ENCODE measurements at regions not wholly inside any gene's neighbourhood (a gene's known extent, or its start where the extent isn't known, plus 50 kb on each side); places are given as distances from the start of the nearest gene placed in this dataset.

GRCh38 chr6:40714576-40715564, 127.7 kb upstream of the LRFN2 start:
- no peak for DNase-seq

- DNase-seq = no peak
These were observed 127.0 kb upstream of the LRFN2 start for GRCh38 chr6:40714143-40714542.

DNA sequence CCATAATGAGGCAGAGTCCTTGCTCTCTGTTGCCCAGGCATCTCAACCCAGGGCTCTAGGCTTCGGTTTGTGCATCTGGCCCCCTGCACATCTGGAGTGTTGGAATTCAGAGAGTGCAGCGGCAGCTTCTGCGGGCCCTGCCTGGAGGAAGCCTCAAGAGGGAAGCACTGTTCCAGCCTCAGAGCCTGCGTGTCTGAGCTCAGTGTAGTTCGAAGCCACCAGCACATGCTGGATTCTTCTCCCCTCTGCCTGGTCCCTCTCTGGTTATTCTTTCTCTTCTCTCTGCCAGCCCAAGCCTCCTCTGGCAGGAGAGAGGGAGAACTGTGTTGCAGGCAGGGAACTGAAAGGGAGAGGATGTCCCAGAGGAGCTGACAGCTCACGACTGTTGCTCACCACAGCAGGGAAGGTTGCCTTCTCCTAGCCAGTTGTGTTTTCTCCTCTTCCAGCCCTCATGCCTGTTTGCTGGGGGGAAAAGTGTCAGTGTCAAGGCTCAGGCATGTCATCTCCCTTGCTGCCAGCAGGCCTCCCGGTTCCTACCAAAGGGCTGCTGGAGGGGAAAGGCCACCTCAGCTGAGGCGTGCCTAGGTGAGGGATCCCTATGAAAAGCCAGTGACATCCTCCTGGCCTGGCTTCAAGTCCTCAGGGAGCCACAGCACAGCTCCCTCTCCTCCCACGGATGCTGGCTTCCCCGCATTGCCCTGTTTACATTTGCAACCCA, 126.0 kb upstream of the LRFN2 start:
- DNase-seq = no peak

DNA sequence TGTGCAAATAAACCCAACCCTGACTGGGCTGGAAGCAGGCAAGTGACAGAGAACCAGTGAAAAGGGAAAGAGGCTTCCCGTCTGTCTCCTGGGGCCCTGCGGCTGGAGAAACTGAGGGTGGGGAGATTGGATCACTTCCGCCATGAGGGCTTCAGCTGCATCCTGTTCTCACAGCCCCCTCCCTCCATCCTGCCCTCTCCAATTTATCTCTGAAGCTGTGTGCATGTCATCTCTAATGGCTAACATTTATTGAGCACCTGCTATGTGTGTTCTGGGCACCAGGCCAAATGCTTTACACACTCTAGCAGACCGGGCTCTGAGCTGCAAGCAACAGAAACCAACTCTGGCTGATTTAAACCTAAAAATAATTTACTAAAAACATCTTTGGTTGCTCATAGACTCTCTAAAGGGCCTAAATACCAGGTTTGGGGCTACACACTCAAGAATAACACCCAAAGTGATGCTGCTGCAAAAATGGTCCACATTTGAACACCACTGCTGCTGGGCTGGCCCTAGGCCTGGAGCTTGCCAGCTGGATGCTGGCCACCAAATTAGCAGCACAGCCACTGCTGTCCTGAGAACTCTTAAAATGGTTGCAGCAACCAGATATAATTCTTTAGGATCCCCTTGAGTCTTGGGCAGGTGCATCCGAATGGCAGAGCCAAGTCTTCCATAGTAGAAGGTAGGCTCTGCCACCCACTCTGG, 123.6 kb upstream of the LRFN2 start:
- DNase-seq = peak; percentile 76

GRCh38 chr6:40708049-40708448, 120.9 kb upstream of the LRFN2 start:
- no peak for DNase-seq

DNA sequence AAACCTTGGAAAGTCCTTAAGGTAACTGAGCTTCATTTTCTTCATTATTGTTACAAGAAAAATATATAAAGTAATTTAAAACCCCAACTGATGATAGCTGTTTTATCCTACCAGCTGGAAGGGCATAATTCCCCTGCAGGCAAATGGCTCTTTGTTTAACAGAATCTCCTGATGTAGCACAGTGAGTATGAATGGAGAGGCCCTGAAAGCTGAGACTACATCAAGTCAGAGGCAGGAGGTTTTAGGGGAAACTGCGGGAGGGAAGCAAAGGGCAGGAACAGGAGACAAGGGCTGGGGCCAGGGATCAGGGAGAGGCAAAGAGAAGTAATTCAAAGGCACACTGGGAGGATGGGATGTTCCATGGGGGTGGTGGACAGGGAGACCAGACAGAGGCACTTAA, 119.0 kb upstream of the LRFN2 start:
- DNase-seq = no peak

GRCh38 chr6:40705354-40705753, 118.2 kb upstream of the LRFN2 start:
- DNase-seq = no peak

DNA sequence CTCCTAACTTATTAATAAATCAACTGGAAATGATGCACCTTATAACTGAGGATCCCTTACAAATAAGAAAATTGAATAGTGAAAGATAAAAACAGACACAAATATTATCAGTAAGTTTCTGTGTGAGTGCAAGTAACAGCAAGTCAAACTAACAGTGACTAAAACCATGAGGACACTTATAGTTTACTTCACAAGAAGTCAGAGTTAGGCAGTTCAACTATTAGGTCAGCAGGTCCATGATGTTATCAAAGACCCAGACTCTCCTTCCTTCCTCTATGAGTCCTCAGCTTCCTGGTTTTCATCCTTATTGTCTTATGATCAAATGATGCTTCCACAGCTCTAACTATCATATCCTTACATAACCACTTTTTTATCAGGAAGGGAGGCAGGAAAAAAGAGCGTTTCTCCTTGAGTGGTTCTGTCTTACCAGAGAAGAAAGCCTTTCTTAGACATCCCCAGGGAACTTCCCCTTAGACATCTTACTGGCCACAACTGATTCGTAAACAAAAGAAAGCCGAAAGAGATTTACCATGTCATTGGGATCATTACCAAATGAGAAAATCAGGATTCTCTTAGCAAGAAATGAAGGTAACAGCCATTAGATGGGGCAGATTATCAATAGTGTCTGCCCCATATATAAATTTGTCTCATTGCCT, 114.3 kb upstream of the LRFN2 start:
- DNase-seq = no peak

DNA sequence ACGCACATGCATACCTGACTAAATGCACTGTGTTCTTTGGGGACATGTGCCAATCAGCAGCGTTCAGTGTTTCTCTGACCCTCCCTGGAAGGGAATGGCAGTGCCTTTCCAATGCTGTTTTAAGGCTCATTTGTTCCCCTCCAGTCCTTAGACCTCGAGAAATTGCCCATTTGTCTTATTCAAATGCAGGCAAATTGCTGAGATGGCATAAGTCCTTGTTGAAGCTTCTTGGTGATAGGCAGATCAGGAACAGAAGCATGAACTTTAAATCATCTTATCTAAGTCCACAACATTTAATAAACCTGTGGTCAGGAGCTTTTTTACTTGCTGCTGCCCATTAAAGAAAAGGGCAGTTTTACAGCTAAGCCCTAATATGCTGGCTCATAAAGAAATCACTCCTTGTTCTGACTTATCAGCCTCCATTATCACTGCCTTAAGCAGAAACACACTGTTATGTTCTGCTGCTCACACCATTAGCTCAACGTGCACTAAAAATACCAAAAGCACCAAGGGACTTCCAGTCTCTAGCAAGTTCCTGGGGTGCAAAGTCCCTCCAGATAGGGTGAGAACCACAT, 112.9 kb upstream of the LRFN2 start:
- no peak for DNase-seq

- no peak for DNase-seq
These were observed 108.7 kb upstream of the LRFN2 start for GRCh38 chr6:40695750-40696415.

- no peak for DNase-seq
These were observed 108.0 kb upstream of the LRFN2 start for GRCh38 chr6:40695114-40695513.

DNA sequence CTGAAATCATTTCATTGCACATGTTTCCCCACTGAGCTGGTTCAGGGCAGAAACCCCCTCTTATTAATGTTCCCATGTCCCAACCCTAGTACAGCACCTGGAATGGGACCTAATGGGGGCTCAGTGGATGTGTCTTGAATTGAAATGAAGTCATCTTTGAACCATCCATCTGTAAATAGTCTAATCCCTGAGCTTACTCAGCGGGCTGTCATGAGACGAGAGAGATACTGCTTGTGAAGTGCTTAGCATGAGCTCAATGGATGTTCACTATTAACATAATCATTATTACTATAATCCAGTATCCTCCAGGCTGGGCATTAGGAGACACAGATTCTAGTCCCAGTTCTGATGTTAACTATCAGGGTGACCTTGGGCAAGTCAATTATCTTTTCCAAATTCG, 106.6 kb upstream of the LRFN2 start:
- DNase-seq = no peak

DNA sequence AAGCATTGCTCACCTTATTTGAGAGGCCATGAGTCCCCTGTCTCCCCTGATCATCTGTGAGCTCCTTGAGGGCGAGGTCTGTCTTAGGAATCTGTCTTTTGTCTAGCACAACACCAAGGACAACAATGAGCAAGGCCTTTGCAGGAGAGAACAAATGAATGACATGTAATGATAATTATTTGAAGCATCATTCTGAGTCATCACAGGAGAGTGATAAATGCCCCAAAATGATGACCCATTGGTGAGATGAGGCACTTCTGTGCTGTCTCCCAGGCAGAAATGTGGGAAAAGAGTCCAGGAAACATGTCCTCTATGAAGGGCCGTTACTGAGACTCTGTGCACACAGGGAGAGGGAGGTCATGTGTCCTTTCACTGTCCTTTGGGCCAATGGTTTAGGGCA, 105.2 kb upstream of the LRFN2 start:
- DNase-seq = no peak

DNA sequence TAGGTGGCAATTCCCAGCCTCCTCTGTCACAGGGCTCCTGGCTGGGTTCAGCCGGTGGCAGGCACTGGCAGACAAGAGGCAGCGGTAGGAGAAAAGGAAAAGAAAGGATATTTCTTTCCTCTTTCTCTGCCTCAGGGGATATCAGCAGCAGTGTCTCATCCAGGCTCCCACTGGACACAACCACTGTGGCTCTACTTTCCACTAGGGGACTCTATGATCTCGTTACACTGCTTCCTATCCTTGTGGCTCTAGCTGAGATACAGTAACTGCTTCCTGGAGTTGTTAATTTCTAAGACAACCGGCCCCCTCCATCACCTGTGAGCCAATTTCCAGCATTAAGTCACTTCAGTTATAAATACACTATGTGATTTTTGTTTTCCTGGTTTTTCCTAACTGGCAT, 102.0 kb upstream of the LRFN2 start:
- no peak for DNase-seq

DNA sequence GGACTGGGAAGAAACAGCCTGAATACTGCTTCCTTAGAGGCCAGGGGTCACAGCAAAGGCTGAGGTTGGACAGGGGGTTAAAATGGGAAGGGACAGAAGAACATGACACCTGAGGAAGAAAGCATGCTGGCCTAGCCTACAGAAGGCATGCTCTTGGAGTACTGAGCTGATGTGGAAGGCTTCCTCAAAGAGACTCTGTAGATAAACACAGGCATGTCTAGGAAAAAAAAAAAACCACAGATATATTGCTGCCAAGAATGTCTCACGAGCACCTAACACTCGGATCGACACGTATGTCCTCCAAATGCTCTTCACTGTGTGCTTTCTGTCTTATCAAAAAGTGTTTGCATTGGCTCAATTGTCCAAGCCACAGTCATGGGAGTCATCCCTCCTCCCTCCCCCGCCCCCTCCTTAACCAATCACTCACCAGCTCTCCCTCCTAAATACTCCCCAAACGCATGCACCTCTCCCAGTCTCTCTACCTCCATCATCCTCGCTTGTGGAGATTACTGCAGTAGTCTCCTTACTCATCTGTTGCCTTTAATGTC, 101.1 kb upstream of the LRFN2 start:
- no peak for DNase-seq

DNA sequence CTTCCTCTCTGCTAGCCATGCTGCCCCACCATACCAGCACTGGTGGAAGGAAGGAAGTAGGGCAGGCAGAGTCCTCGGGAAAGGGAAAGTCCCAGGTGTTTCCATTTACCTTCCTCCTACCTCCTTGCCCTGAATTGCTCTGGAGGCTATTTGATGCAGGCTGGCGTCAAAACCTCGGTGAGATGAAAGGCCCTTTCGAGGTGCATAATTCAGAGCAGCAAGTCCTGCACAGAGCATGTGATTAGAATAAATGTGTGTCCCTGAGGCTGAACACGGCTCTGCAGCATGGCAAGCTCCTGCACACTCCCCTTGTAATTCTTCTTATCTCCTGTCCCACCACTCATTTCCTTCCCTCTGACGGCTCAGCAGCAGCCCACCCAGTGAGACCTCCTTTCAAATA, 98.7 kb upstream of the LRFN2 start:
- no peak for DNase-seq

GRCh38 chr6:40681622-40682021, 94.5 kb upstream of the LRFN2 start:
- DNase-seq = no peak

- no peak for DNase-seq
These were observed 91.8 kb upstream of the LRFN2 start for GRCh38 chr6:40678941-40679340.

DNA sequence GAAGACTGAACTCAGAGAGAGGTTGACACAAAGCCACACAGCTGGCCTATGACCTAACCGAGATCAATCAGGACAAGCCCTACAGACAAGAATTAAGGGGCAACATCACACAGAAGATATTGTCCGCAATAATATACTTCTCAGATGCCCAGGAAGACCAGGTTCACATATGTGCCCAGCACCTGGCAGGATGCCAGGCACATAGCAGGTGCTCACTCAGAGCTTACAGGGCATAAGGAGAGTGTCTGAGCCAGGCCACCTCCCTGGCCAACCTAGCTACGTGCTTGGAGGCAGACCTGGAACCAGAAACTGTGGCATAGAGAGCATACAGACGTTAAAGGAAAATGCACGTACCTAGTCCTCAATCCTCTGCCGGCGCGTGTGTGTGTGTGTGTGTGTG, 87.0 kb upstream of the LRFN2 start:
- no peak for DNase-seq

DNA sequence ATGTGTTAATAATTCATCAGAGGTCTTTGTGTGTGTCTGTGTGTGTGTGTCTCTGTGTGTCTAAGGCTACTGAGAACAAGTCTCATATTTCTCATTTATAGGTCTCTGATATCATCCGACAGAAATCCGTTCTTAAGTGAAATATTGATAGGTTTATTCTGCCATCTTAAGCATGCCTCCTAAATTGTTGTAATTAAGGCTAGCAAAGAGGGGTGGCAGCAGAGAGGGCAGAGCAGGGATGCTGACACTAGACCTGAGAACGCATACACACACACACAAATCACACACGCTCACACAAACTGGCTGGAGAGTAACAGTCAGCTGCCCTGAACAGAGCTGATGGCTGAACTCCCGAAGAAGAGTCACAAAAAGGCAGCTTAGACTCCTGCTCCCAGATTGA, 84.9 kb upstream of the LRFN2 start:
- DNase-seq = no peak

DNA sequence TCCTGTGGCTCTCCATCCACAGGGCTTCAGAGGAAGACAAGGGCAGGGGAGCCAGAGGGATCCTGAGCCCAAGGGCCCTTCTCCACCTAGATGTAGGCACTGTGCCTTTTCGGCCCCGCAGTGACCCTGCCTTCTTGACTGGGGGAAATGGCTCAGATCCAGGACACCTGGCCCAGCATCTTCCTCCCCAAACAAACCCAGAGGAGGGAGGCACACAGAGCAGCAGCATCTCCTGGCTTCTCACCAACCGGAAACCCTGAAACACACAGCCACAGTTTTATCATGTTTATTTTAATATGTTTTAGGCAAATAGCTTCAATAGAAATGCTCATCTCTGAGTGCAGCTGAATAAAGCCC, 84.5 kb upstream of the LRFN2 start:
- DNase-seq = no peak

Data from NCI-H446 treated with DMSO at 0.1 percent for 48 hours (cell line).